ENCODE measurements at regions not wholly inside any gene's neighbourhood (a gene's known extent, or its start where the extent isn't known, plus 50 kb on each side); places are given as distances from the start of the nearest gene placed in this dataset.

GRCh38 chr5:110321117-110321516 is 405.4 kb downstream of the TMEM232 start:
- Mint-ChIP-seq H3K9me3 (peaks cover 3 to 6% of the 10 kb centered on the region in 2 donors), H3K27me3 (ENCODE audit: low read depth in 2 of 2) (no peaks in the 10 kb centered on the region), H3K4me3 (no peak overlapping the region), H3K27ac (no peak overlapping the region), H3K36me3 (no peaks in the 10 kb centered on the region), H3K4me1 (no peaks in the 10 kb centered on the region)
- Histone ChIP-seq H3K4me3 (ENCODE audit: low read length) (no peak overlapping the region), H3K27ac (ENCODE audit: low read length) (no peak overlapping the region), H3K9me3 (ENCODE audit: control insufficient read depth, insufficient read depth, low read length) (no peaks in the 10 kb centered on the region), H3K4me1 (ENCODE audit: control insufficient read depth, insufficient read depth, low read length) (no peaks in the 10 kb centered on the region), H3K36me3 (ENCODE audit: control insufficient read depth, insufficient read depth, low read length) (no peaks in the 10 kb centered on the region), H3K27me3 (ENCODE audit: control insufficient read depth, insufficient read depth, low read length) (no peaks in the 10 kb centered on the region)
- TF ChIP-seq CTCF (IDR thresholded peaks at IDR 0.05) = no peak
- intact Hi-C loops (cut with micrococcal nuclease) = no loop called here
- DNase-seq (no peak), ATAC-seq (no peak)
- WGBS (ENCODE audit: insufficient coverage) = 63% methylated on average over 1 of the region's 1 CpG

- no peak for DNase-seq
- no peak overlapping the region for H3K4me3 Mint-ChIP-seq
- no peaks in the 10 kb centered on the region for H3K27me3 ChIP-seq (ENCODE audit: control insufficient read depth, insufficient read depth, low read length)
- no peaks in the 10 kb centered on the region for H3K36me3 ChIP-seq (ENCODE audit: control insufficient read depth, insufficient read depth, low read length)
- peaks cover 3 to 6% of the 10 kb centered on the region in 2 donors for H3K9me3 Mint-ChIP-seq
- H3K4me3 ChIP-seq (ENCODE audit: low read length) = no peak overlapping the region
- no peak overlapping the region for H3K27ac Mint-ChIP-seq
- H3K27ac ChIP-seq (ENCODE audit: low read length) = no peak overlapping the region
- no peaks in the 10 kb centered on the region for H3K36me3 Mint-ChIP-seq
- H3K4me1 Mint-ChIP-seq = no peaks in the 10 kb centered on the region
- H3K9me3 ChIP-seq (ENCODE audit: control insufficient read depth, insufficient read depth, low read length) = no peaks in the 10 kb centered on the region
- intact Hi-C loops (cut with micrococcal nuclease) = no loop called here
- H3K27me3 Mint-ChIP-seq (ENCODE audit: low read depth in 2 of 2) = no peaks in the 10 kb centered on the region
- TF ChIP-seq CTCF (IDR thresholded peaks at IDR 0.05) = no peak
- H3K4me1 ChIP-seq (ENCODE audit: control insufficient read depth, insufficient read depth, low read length) = no peaks in the 10 kb centered on the region
- ATAC-seq = no peak
- 100% methylated on average over 1 of the region's 1 CpG for WGBS (ENCODE audit: insufficient coverage)
Measured at GRCh38 chr5:110323357-110323756, 403.1 kb downstream of the TMEM232 start.

GRCh38 chr5:110323832-110324231 is 402.6 kb downstream of the TMEM232 start:
- intact Hi-C loops (cut with micrococcal nuclease) = no loop called here
- ATAC-seq = no peak
- no peaks in the 10 kb centered on the region for H3K9me3 ChIP-seq (ENCODE audit: control insufficient read depth, insufficient read depth, low read length)

More at GRCh38 chr5:110323832-110324231, 402.6 kb downstream of the TMEM232 start:
- Mint-ChIP-seq H3K27me3 (ENCODE audit: low read depth in 2 of 2) (no peaks in the 10 kb centered on the region), H3K36me3 (no peaks in the 10 kb centered on the region), H3K4me3 (no peak overlapping the region), H3K4me1 (no peaks in the 10 kb centered on the region), H3K27ac (no peak overlapping the region), H3K9me3 (peaks cover 3 to 8% of the 10 kb centered on the region in 2 donors)
- Histone ChIP-seq H3K4me1 (ENCODE audit: control insufficient read depth, insufficient read depth, low read length) (no peaks in the 10 kb centered on the region), H3K27ac (ENCODE audit: low read length) (no peak overlapping the region), H3K4me3 (ENCODE audit: low read length) (no peak overlapping the region), H3K27me3 (ENCODE audit: control insufficient read depth, insufficient read depth, low read length) (no peaks in the 10 kb centered on the region), H3K36me3 (ENCODE audit: control insufficient read depth, insufficient read depth, low read length) (no peaks in the 10 kb centered on the region)
- no peak for TF ChIP-seq CTCF (IDR thresholded peaks at IDR 0.05)
- DNase-seq = no peak

Data from natural killer cell (primary cell).